CD14-positive monocyte (primary cell): ENCODE measurements at regions not wholly inside any gene's neighbourhood (a gene's known extent, or its start where the extent isn't known, plus 50 kb on each side); places are given as distances from the start of the nearest gene placed in this dataset.
A peak's percentile ranks its signal among the peaks of the same experiment; 100 is the strongest.

Experiments
- DNase-seq, 3 donors: peaks; one replicate each; pipeline ENCODE4 v3.0.0-alpha.2; 2011 to 2022
- H2AFZ ChIP-seq: 2 replicates; pipeline ENCODE4 v1.6.0; 2012; ENCODE audit warnings: mild to moderate bottlenecking, low read depth, low read length, inconsistent platforms; ENCODE audit not compliant: insufficient read depth, poor library complexity, severe bottlenecking
- H3K27ac ChIP-seq, 2 donors: 1 replicate in 1 of 2; 2 replicates in 1 of 2; pipeline ENCODE4 v1.5.1; 2012 to 2013; ENCODE audit warnings: low read length in 2 of 2, control low read depth in 1 of 2, inconsistent platforms in 1 of 2, low read depth in 1 of 2, mild to moderate bottlenecking in 1 of 2
- H3K27me3 ChIP-seq, 2 donors: one replicate each; pipeline versions ENCODE4 v1.6.0 to v1.6.1; 2011 to 2013; ENCODE audit warnings: low read length in 2 of 2; ENCODE audit not compliant: control insufficient read depth in 2 of 2, insufficient read depth in 2 of 2
- H3K36me3 ChIP-seq, 2 donors: replicated peaks in 1 of 2; 1 replicate in 1 of 2; 2 replicates in 1 of 2; pipeline versions ENCODE4 v1.5.1 to v1.6.1; 2012 to 2013; ENCODE audit warnings: low read length in 2 of 2, control low read depth in 1 of 2, inconsistent platforms in 1 of 2, mild to moderate bottlenecking in 1 of 2; ENCODE audit not compliant: insufficient read depth in 2 of 2, control insufficient read depth in 1 of 2
- H3K4me1 ChIP-seq, 2 donors: 1 replicate in 1 of 2; 2 replicates in 1 of 2; pipeline versions ENCODE4 v1.5.1 to v1.6.1; 2012 to 2013; ENCODE audit warnings: low read length in 2 of 2, control low read depth in 1 of 2, inconsistent platforms in 1 of 2, mild to moderate bottlenecking in 1 of 2, moderate library complexity in 1 of 2; ENCODE audit not compliant: insufficient read depth in 2 of 2, control insufficient read depth in 1 of 2
- H3K4me2 ChIP-seq: replicated peaks from 2 replicates; pipeline ENCODE3; 2012; ENCODE audit warnings: low read length, moderate library complexity, mild to moderate bottlenecking; ENCODE audit not compliant: poor library complexity, severe bottlenecking; ENCODE audit errors: extremely low read depth
- H3K4me3 ChIP-seq, 3 experiments: fragments of 200-600 bp in 1 of 3; sonication (generic) in 1 of 3; replicated peaks in 1 of 3; 1 replicate in 2 of 3; 2 replicates in 1 of 3; pipeline ENCODE4 v1.5.1; 2011 to 2013; ENCODE audit warnings: low read length in 3 of 3, mild to moderate bottlenecking in 3 of 3, control low read depth in 2 of 3, low read depth in 2 of 3, inconsistent platforms in 1 of 3, moderate library complexity in 1 of 3
- H3K79me2 ChIP-seq: 2 replicates; pipeline ENCODE4 v1.6.0; 2012; ENCODE audit warnings: mild to moderate bottlenecking, control low read depth, inconsistent platforms, low read length, moderate library complexity; ENCODE audit not compliant: insufficient read depth
- H3K9ac ChIP-seq: 2 replicates; pipeline ENCODE4 v1.6.0; 2017; ENCODE audit warnings: low read length, mild to moderate bottlenecking; ENCODE audit not compliant: insufficient read depth, poor library complexity, severe bottlenecking
- H3K9me3 ChIP-seq, 2 donors: replicated peaks in 1 of 2; 1 replicate in 1 of 2; 2 replicates in 1 of 2; pipeline versions ENCODE4 v1.5.1 to v1.6.1; 2012 to 2013; ENCODE audit warnings: low read length in 2 of 2, control low read depth in 1 of 2; ENCODE audit not compliant: control insufficient read depth in 1 of 2, insufficient read depth in 1 of 2
- H4K20me1 ChIP-seq: 2 replicates; pipeline ENCODE4 v1.6.0; 2012; ENCODE audit warnings: mild to moderate bottlenecking, low read length, control low read depth, moderate library complexity; ENCODE audit not compliant: insufficient read depth
- H3K27ac Mint-ChIP-seq, 7 donors: one replicate each; pipeline ENCODE4 v1.8.0; 2020; ENCODE audit warnings: mild to moderate bottlenecking in 7 of 7, mixed read lengths in 7 of 7, moderate library complexity in 6 of 7, inconsistent platforms in 2 of 7
- H3K27me3 Mint-ChIP-seq, 3 donors: one replicate each; pipeline ENCODE4 v1.8.0; 2021 to 2022; ENCODE audit warnings: low read depth in 3 of 3, mild to moderate bottlenecking in 3 of 3, mixed read lengths in 3 of 3, moderate library complexity in 3 of 3, inconsistent platforms in 1 of 3
- H3K36me3 Mint-ChIP-seq, 2 donors: one replicate each; pipeline ENCODE4 v1.8.0; 2020; ENCODE audit warnings: mixed read lengths in 2 of 2, inconsistent platforms in 1 of 2, mild to moderate bottlenecking in 1 of 2
- H3K4me1 Mint-ChIP-seq: one replicate; pipeline ENCODE4 v1.8.0; 2020; ENCODE audit warnings: mild to moderate bottlenecking, mixed read lengths
- H3K4me3 Mint-ChIP-seq, 2 donors: one replicate each; pipeline ENCODE4 v1.8.0; 2020; ENCODE audit warnings: mild to moderate bottlenecking in 2 of 2, mixed read lengths in 2 of 2, moderate library complexity in 1 of 2
- H3K9me3 Mint-ChIP-seq, 7 donors: one replicate each; pipeline ENCODE4 v1.8.0; 2020 to 2022; ENCODE audit warnings: mixed read lengths in 7 of 7, mild to moderate bottlenecking in 6 of 7, moderate library complexity in 6 of 7, inconsistent platforms in 2 of 7
- CTCF ChIP-seq: fragments of 200-600 bp; IDR thresholded peaks from one replicate; pipeline ENCODE4 v1.8.0; 2022; ENCODE audit warnings: antibody characterized with exemption, mild to moderate bottlenecking
- WGBS: methylation state at CpG from one replicate; pipeline ENCODE4 v1.1.5; 2013; ENCODE audit warnings: missing lambda C conversion rate; ENCODE audit not compliant: insufficient coverage; 5-methylcytosine and 5-hydroxymethylcytosine counted together
- intact Hi-C, 2 donors: fragments of 100-400 bp; cut with micrococcal nuclease; formaldehyde crosslinking; loops; one replicate each; pipeline versions ENCODE4 v1.15.0 to v1.15.1; 2023

DNA sequence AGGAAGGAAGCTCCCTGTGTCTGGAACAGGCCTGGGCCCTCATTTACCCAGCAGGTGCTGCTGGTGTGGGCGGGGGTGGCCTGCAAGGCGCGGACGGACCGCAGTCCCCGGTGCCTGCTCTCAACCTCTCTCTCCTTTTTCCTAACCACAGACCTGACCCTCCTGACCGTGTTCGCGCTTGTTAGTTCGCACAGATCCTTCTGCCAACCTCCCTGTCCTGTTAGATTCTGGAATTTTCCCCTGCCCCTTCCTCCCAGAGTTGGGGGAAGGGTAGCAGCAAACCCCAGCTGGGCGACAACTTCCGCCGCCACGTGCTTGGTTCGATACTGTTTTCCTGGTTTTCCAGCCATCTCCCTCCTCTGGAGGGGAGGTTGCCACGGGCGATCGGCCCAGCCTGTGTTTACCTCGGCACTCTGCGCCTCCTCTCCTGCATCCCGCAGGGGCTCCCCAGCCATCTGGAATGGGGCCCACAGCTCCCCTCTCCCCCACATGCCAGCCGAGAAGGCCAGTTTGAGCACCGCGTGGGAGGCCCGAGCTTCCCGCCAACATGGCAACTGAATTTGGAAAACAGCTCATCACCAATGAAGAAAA lies 70.8 kb upstream of the UNC5A start:
- Mint-ChIP-seq H3K36me3 (no peaks in the 10 kb centered on the region), H3K9me3 (peaks cover 0 to 9% (median 2%) of the 10 kb centered on the region in 7 donors), H3K4me3 (peak overlapping the region in 1 of 2 donors; percentile 65), H3K4me1 (peaks cover 3% of the 10 kb centered on the region), H3K27me3 (peaks cover 61 to 81% (median 72%) of the 10 kb centered on the region in 3 donors), H3K27ac (no peak overlapping the region)
- Histone ChIP-seq H3K4me1 (no peaks in the 10 kb centered on the region), H2AFZ (no peak overlapping the region), H3K9ac (no peak overlapping the region), H3K9me3 (peaks cover 0 to 19% of the 10 kb centered on the region in 2 donors), H3K4me2 (no peak overlapping the region), H3K36me3 (no peaks in the 10 kb centered on the region), H3K4me3 (no peak overlapping the region), H3K27me3 (peaks cover 26 to 66% of the 10 kb centered on the region in 2 donors), H3K27ac (no peak overlapping the region), H3K79me2 (no peaks in the 10 kb centered on the region), H4K20me1 (no peaks in the 10 kb centered on the region)
- WGBS: 37% methylated on average over 17 of the region's 26 CpGs
- no peak for TF ChIP-seq CTCF
- DNase-seq: no peak
- intact Hi-C loops: no loop called here

- Mint-ChIP-seq H3K4me1 (peaks cover 3% of the 10 kb centered on the region), H3K4me3 (peak overlapping the region in 1 of 2 donors; percentile 65), H3K27me3 (peaks cover 68 to 86% (median 76%) of the 10 kb centered on the region in 3 donors), H3K36me3 (no peaks in the 10 kb centered on the region), H3K27ac (no peak overlapping the region), H3K9me3 (peaks cover 0 to 9% (median 2%) of the 10 kb centered on the region in 7 donors)
- 72% methylated on average over 9 of the region's 16 CpGs for WGBS
- Histone ChIP-seq H4K20me1 (no peaks in the 10 kb centered on the region), H3K27me3 (peaks cover 33 to 73% of the 10 kb centered on the region in 2 donors), H2AFZ (no peak overlapping the region), H3K36me3 (no peaks in the 10 kb centered on the region), H3K9ac (no peak overlapping the region), H3K79me2 (no peaks in the 10 kb centered on the region), H3K27ac (no peak overlapping the region), H3K4me2 (no peak overlapping the region), H3K4me3 (no peak overlapping the region), H3K4me1 (no peaks in the 10 kb centered on the region), H3K9me3 (peaks cover 0 to 21% of the 10 kb centered on the region in 2 donors)
- TF ChIP-seq CTCF: no peak
- no peak for DNase-seq
- intact Hi-C loops: no loop called here
These were observed 70.1 kb upstream of the UNC5A start for GRCh38 chr5:176740131-176740701.
